DOHH2 (cell line): ENCODE measurements at regions not wholly inside any gene's neighbourhood (a gene's known extent, or its start where the extent isn't known, plus 50 kb on each side); places are given as distances from the start of the nearest gene placed in this dataset.

Experiments used
- H3F3A ChIP-seq: fragments of 200-600 bp; sonication (generic), shearing (Covaris generic); 2 replicates; pipeline ENCODE4 v1.6.0; 2016; ENCODE audit warnings: antibody characterized with exemption, mild to moderate bottlenecking; ENCODE audit not compliant: control insufficient read depth, insufficient read depth
- H3K27ac ChIP-seq: fragments of 200-600 bp; sonication (generic); 2 replicates; pipeline ENCODE4 v1.5.1; 2014; ENCODE audit warnings: low read depth, mild to moderate bottlenecking, low read length, moderate library complexity
- H3K27me3 ChIP-seq: fragments of 200-600 bp; sonication (generic); 2 replicates; pipeline ENCODE4 v1.6.1; 2014; ENCODE audit warnings: mild to moderate bottlenecking, low read length, mixed read lengths; ENCODE audit not compliant: control insufficient read depth
- H3K36me3 ChIP-seq: fragments of 200-600 bp; sonication (generic); 2 replicates; pipeline ENCODE4 v1.6.1; 2014; ENCODE audit warnings: mild to moderate bottlenecking, low read length, moderate library complexity, mixed read lengths; ENCODE audit not compliant: control insufficient read depth
- H3K4me1 ChIP-seq: fragments of 200-600 bp; sonication (generic); 2 replicates; pipeline ENCODE4 v1.6.1; 2014; ENCODE audit warnings: mild to moderate bottlenecking, low read length, mixed read lengths; ENCODE audit not compliant: control insufficient read depth
- H3K4me2 ChIP-seq: fragments of 200-600 bp; sonication (generic); 2 replicates; pipeline ENCODE4 v1.6.0; 2014; ENCODE audit warnings: mild to moderate bottlenecking, low read length, moderate library complexity
- H3K4me3 ChIP-seq: fragments of 200-600 bp; sonication (generic); 2 replicates; pipeline ENCODE4 v1.5.1; 2014; ENCODE audit warnings: mild to moderate bottlenecking, low read length, mixed read lengths
- H3K79me2 ChIP-seq: fragments of 200-600 bp; sonication (generic); 2 replicates; pipeline ENCODE4 v1.6.1; 2014; ENCODE audit warnings: mild to moderate bottlenecking, low read length, mixed read lengths; ENCODE audit not compliant: control insufficient read depth
- H3K9me2 ChIP-seq: fragments of 200-600 bp; sonication (generic); replicated peaks from 2 replicates; pipeline ENCODE4 v1.6.1; 2014; ENCODE audit warnings: mild to moderate bottlenecking, low read length, mixed read lengths; ENCODE audit not compliant: control insufficient read depth
- H3K9me3 ChIP-seq: fragments of 200-600 bp; sonication (generic); 2 replicates; pipeline ENCODE4 v1.6.1; 2014; ENCODE audit warnings: antibody characterized with exemption, low read length, mixed read lengths; ENCODE audit not compliant: control insufficient read depth, insufficient read depth
- H4K20me1 ChIP-seq: fragments of 200-600 bp; sonication (generic); 2 replicates; pipeline ENCODE4 v1.6.0; 2014; ENCODE audit warnings: low read depth, mild to moderate bottlenecking, antibody characterized with exemption, low read length, moderate library complexity; ENCODE audit not compliant: control insufficient read depth, insufficient read depth
- CTCF ChIP-seq: fragments of 200-600 bp; sonication (generic); IDR thresholded peaks from one replicate; pipeline ENCODE4 v1.5.1; 2014; ENCODE audit warnings: antibody characterized with exemption, mild to moderate bottlenecking, low read depth, low read length; ENCODE audit not compliant: poor library complexity, severe bottlenecking
- EZH2phosphoT487 ChIP-seq: fragments of 200-600 bp; sonication (generic); IDR thresholded peaks from 2 replicates; pipeline ENCODE4 v1.6.1; 2017; ENCODE audit warnings: borderline replicate concordance, mild to moderate bottlenecking, antibody characterized with exemption, low read length, moderate library complexity, mixed read lengths

GRCh38 chr22:23496445-23496833 lies 83.7 kb downstream of the IGLL1 start:
- H3K9me2 ChIP-seq = no peaks in the 10 kb centered on the region
- no peak overlapping the region for H3K4me3 ChIP-seq
- no peaks in the 10 kb centered on the region for H4K20me1 ChIP-seq
- no peaks in the 10 kb centered on the region for H3K36me3 ChIP-seq
- TF ChIP-seq EZH2phosphoT487 = no peak
- no peak for TF ChIP-seq CTCF
- no peaks in the 10 kb centered on the region for H3K9me3 ChIP-seq
- H3K27me3 ChIP-seq = no peaks in the 10 kb centered on the region
- H3F3A ChIP-seq = no peaks in the 10 kb centered on the region
- H3K4me2 ChIP-seq = no peak overlapping the region
- H3K4me1 ChIP-seq = no peaks in the 10 kb centered on the region
- no peak overlapping the region for H3K27ac ChIP-seq
- H3K79me2 ChIP-seq = no peaks in the 10 kb centered on the region

GRCh38 chr22:23495614-23496444 lies 84.3 kb downstream of the IGLL1 start:
- H3K4me3 ChIP-seq = no peak overlapping the region
- H3K4me1 ChIP-seq = no peaks in the 10 kb centered on the region
- H4K20me1 ChIP-seq = no peaks in the 10 kb centered on the region
- H3K36me3 ChIP-seq = no peaks in the 10 kb centered on the region
- H3K9me2 ChIP-seq = no peaks in the 10 kb centered on the region
- H3K4me2 ChIP-seq = no peak overlapping the region
- H3K79me2 ChIP-seq = no peaks in the 10 kb centered on the region
- no peaks in the 10 kb centered on the region for H3F3A ChIP-seq
- no peak overlapping the region for H3K27ac ChIP-seq
- H3K27me3 ChIP-seq = no peaks in the 10 kb centered on the region
- TF ChIP-seq CTCF (no peak), EZH2phosphoT487 (no peak)
- no peaks in the 10 kb centered on the region for H3K9me3 ChIP-seq

- Histone ChIP-seq H3K27me3 (no peaks in the 10 kb centered on the region), H3K27ac (no peak overlapping the region), H3K4me2 (no peak overlapping the region), H3K4me3 (no peak overlapping the region), H3K4me1 (no peaks in the 10 kb centered on the region), H3F3A (no peaks in the 10 kb centered on the region), H3K36me3 (no peaks in the 10 kb centered on the region), H3K9me2 (no peaks in the 10 kb centered on the region), H4K20me1 (no peaks in the 10 kb centered on the region), H3K9me3 (no peaks in the 10 kb centered on the region), H3K79me2 (no peaks in the 10 kb centered on the region)
- no peak for TF ChIP-seq CTCF
- no peak for TF ChIP-seq EZH2phosphoT487
These were observed 85.2 kb downstream of the IGLL1 start for GRCh38 chr22:23494930-23495266.
